ENCODE measurements at regions not wholly inside any gene's neighbourhood (a gene's known extent, or its start where the extent isn't known, plus 50 kb on each side); places are given as distances from the start of the nearest gene placed in this dataset.

- H3K4me2 ChIP-seq (ENCODE audit: low read depth, low read length, poor library complexity, severe bottlenecking), result no peak overlapping the region
- no peak overlapping the region for H3K9ac ChIP-seq (ENCODE audit: low read length)
- H3K36me3 ChIP-seq (ENCODE audit: low read length), result no peaks in the 10 kb centered on the region
- no peaks in the 10 kb centered on the region for H3K27me3 ChIP-seq (ENCODE audit: low read length)
- H3F3A ChIP-seq (ENCODE audit: insufficient read depth), result no peaks in the 10 kb centered on the region
- H3K79me2 ChIP-seq (ENCODE audit: insufficient read depth, low read length), result no peaks in the 10 kb centered on the region
- H3K9me2 ChIP-seq (replicated peaks; ENCODE audit: insufficient read depth, low read length), result no peaks in the 10 kb centered on the region
- no peak for TF ChIP-seq EZH2phosphoT487 (conservative IDR thresholded peaks at IDR 0.05; ENCODE audit: low read length)
- TF ChIP-seq CTCF (IDR thresholded peaks at IDR 0.05; ENCODE audit: insufficient read depth, low read length, poor library complexity, severe bottlenecking), result no peak
- H3K9me3 ChIP-seq (ENCODE audit: insufficient read depth, low read length), result no peaks in the 10 kb centered on the region
- no peak overlapping the region for H2AFZ ChIP-seq (ENCODE audit: low read depth, low read length, severe bottlenecking)
- H4K20me1 ChIP-seq (ENCODE audit: low read depth, low read length), result no peaks in the 10 kb centered on the region
- H3K4me3 ChIP-seq (ENCODE audit: insufficient read depth, low read length, poor library complexity, severe bottlenecking), result no peak overlapping the region
- no peak overlapping the region for H3K27ac ChIP-seq (ENCODE audit: low read depth, low read length)
These were observed 547.7 kb upstream of the KLF12 start for GRCh38 chr13:74681891-74682290.

- H3F3A ChIP-seq (ENCODE audit: insufficient read depth), result no peaks in the 10 kb centered on the region
- no peak overlapping the region for H3K4me2 ChIP-seq (ENCODE audit: low read depth, low read length, poor library complexity, severe bottlenecking)
These were observed 544.2 kb upstream of the KLF12 start for GRCh38 chr13:74678308-74678965.

DNA sequence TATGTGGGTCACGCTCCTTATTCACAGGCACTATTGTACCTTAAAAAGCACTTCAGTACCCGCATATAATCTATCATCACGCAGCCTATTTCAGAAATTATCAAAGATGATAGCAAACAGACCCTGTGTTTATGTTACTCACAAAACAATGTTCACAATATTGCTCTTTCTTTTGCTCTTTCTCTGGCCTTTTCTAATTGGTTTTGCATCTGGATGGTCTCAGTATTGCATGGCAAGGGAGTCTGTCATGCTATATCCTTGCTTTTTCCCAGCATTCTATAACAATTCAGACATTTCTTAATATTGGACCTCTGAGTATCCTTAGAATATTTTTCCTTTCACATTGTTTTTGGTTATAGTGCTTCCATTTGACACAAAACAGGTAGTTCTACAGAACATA lies 541.8 kb upstream of the KLF12 start:
- no peaks in the 10 kb centered on the region for H3K27me3 ChIP-seq (ENCODE audit: low read length)
- no peak overlapping the region for H3K9ac ChIP-seq (ENCODE audit: low read length)
- no peak overlapping the region for H3K4me3 ChIP-seq (ENCODE audit: insufficient read depth, low read length, poor library complexity, severe bottlenecking)
- no peaks in the 10 kb centered on the region; the same call in 1 of the 2 replicates for H3K9me2 ChIP-seq (replicated peaks; ENCODE audit: insufficient read depth, low read length)
- no peak overlapping the region for H2AFZ ChIP-seq (ENCODE audit: low read depth, low read length, severe bottlenecking)
- H3K27ac ChIP-seq (ENCODE audit: low read depth, low read length), result no peak overlapping the region
- no peak for TF ChIP-seq EZH2phosphoT487 (conservative IDR thresholded peaks at IDR 0.05; ENCODE audit: low read length)
- TF ChIP-seq CTCF (IDR thresholded peaks at IDR 0.05; ENCODE audit: insufficient read depth, low read length, poor library complexity, severe bottlenecking), result no peak
- H3K4me2 ChIP-seq (ENCODE audit: low read depth, low read length, poor library complexity, severe bottlenecking), result no peak overlapping the region
- H4K20me1 ChIP-seq (ENCODE audit: low read depth, low read length), result no peaks in the 10 kb centered on the region; the same call in 1 of the 2 replicates
- H3K9me3 ChIP-seq (ENCODE audit: insufficient read depth, low read length), result no peaks in the 10 kb centered on the region
- no peaks in the 10 kb centered on the region for H3K79me2 ChIP-seq (ENCODE audit: insufficient read depth, low read length)
- no peaks in the 10 kb centered on the region for H3K36me3 ChIP-seq (ENCODE audit: low read length)
- H3F3A ChIP-seq (ENCODE audit: insufficient read depth), result no peaks in the 10 kb centered on the region

More at GRCh38 chr13:74678308-74678965, 544.2 kb upstream of the KLF12 start:
- Histone ChIP-seq H3K27me3 (ENCODE audit: low read length) (no peaks in the 10 kb centered on the region), H4K20me1 (ENCODE audit: low read depth, low read length) (no peaks in the 10 kb centered on the region), H3K36me3 (ENCODE audit: low read length) (no peaks in the 10 kb centered on the region), H2AFZ (ENCODE audit: low read depth, low read length, severe bottlenecking) (no peak overlapping the region), H3K79me2 (ENCODE audit: insufficient read depth, low read length) (no peaks in the 10 kb centered on the region), H3K9me2 (replicated peaks; ENCODE audit: insufficient read depth, low read length) (no peaks in the 10 kb centered on the region), H3K9me3 (ENCODE audit: insufficient read depth, low read length) (no peaks in the 10 kb centered on the region), H3K4me3 (ENCODE audit: insufficient read depth, low read length, poor library complexity, severe bottlenecking) (no peak overlapping the region), H3K9ac (ENCODE audit: low read length) (no peak overlapping the region), H3K27ac (ENCODE audit: low read depth, low read length) (no peak overlapping the region)
- no peak for TF ChIP-seq EZH2phosphoT487 (conservative IDR thresholded peaks at IDR 0.05; ENCODE audit: low read length)
- TF ChIP-seq CTCF (IDR thresholded peaks at IDR 0.05; ENCODE audit: insufficient read depth, low read length, poor library complexity, severe bottlenecking), result no peak

All from SU-DHL-6 (cell line).